ENCODE measurements at regions not wholly inside any gene's neighbourhood (a gene's known extent, or its start where the extent isn't known, plus 50 kb on each side); places are given as distances from the start of the nearest gene placed in this dataset.

DNA sequence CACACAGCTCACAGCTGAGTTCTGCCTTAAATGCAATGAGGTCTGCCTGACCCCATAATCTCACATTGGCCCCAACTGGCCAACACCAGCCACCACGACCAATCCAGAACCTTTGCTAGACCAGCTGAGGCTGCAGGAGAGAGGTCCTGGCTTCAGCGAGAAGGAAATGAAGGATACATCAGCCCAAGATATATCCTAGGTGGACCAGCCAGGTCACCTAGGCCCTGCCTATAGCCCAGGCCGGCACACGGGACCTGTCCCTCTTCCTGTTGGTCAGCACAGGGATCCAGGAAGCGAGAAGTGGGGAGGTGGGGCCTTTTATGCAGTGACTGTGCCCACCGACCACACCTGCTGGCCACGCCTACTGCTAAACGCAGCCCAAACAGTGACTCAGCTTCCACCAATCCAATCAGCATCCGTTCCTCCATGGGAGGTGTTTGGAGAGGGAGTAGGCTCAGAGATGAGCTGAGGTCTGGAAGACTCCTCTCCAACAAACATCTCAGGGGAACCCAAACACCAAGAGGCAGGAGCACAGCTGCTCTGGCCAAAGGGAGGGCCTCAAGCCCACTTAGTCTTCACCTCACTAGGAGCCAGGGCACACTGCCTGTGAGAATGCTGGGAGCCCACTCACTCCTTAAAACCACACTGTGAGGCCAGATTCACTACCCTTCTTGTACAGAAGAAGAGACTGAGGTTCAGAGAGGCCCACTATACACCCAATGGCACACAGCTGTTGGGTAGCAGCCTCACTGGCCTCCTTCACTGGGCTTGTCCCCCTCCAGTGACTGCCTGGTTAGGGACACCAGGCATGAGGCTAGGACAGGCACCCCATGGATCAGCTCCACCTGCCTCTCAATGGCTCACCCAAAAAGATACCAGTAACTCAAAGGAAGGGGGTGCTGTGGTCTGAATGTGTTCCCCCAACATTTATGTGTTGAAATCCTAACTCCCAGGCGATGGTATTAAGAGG lies 51.3 kb upstream of the PPP2R5C start:
- Histone ChIP-seq H3K4me3 (no peak overlapping the region), H3K27me3 (no peaks in the 10 kb centered on the region), H3K27ac (no peak overlapping the region), H3K9me3 (no peaks in the 10 kb centered on the region), H3K36me3 (no peaks in the 10 kb centered on the region), H3K4me1 (peaks cover 27% of the 10 kb centered on the region)
- TF ChIP-seq POLR2A (IDR thresholded peaks at IDR 0.05) (no peak), EP300 (IDR thresholded peaks at IDR 0.05) (no peak), POLR2AphosphoS5 (IDR thresholded peaks at IDR 0.05) (no peak)
- TF ChIP-seq, protein P1, sequence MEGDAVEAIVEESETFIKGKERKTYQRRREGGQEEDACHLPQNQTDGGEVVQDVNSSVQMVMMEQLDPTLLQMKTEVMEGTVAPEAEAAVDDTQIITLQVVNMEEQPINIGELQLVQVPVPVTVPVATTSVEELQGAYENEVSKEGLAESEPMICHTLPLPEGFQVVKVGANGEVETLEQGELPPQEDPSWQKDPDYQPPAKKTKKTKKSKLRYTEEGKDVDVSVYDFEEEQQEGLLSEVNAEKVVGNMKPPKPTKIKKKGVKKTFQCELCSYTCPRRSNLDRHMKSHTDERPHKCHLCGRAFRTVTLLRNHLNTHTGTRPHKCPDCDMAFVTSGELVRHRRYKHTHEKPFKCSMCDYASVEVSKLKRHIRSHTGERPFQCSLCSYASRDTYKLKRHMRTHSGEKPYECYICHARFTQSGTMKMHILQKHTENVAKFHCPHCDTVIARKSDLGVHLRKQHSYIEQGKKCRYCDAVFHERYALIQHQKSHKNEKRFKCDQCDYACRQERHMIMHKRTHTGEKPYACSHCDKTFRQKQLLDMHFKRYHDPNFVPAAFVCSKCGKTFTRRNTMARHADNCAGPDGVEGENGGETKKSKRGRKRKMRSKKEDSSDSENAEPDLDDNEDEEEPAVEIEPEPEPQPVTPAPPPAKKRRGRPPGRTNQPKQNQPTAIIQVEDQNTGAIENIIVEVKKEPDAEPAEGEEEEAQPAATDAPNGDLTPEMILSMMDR (IDR thresholded peaks at IDR 0.05), result no peak
- WGBS, result 71% methylated on average over 9 of the region's 10 CpGs
- peak in 1 of 2 donors; percentile 41 for DNase-seq (ENCODE audit: low spot score in 2 of 2)

DNA sequence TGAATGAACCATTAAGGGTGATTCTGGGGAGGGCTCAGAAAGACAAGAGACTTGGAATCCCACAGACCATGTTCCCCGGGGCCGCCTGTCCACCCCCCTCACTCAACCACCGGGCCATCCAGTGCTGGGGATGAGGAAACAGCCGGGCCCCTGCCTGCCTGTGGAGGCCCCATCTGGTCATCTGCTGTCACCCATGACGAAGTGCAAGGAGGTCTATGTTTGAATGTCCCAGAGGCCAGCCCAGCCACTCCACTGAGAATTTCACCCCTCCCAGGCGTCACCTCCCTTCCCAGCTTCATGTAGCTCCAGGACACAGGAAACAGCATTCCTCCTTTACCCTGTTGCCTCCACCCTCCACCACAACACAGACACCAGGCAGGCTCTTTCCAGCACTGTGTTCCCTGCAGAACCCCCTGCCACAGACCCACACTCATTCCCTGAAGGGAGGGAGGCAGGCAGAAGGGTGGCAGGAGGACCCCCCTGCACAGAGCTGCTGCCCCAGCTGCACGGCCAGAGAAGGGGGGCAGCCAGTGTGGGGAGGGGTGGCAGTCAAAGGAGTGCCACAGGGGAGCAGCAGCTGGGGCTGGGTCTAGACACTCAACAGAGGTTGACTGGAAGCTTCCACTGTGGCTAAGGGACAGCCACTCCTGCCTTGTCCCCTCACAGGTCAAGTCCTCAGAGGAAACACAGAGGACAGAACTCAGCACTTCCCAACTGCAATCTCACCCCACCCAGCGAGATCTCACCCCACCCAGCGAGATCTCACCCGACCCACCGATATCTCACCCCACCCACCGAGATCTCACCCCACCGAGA lies 50.3 kb upstream of the PPP2R5C start:
- no peaks in the 10 kb centered on the region for H3K9me3 ChIP-seq
- H3K4me3 ChIP-seq, result no peak overlapping the region
- H3K4me1 ChIP-seq, result peaks cover 18% of the 10 kb centered on the region
- TF ChIP-seq POLR2A (IDR thresholded peaks at IDR 0.05) (no peak), EP300 (IDR thresholded peaks at IDR 0.05) (no peak), POLR2AphosphoS5 (IDR thresholded peaks at IDR 0.05) (no peak)
- TF ChIP-seq, protein P1 (IDR thresholded peaks at IDR 0.05), result no peak
- peak; percentile 33 to 57 for DNase-seq (ENCODE audit: low spot score in 2 of 2)
- H3K27me3 ChIP-seq, result no peaks in the 10 kb centered on the region
- no peaks in the 10 kb centered on the region for H3K36me3 ChIP-seq
- 84% methylated on average over 12 of the region's 13 CpGs for WGBS
- H3K27ac ChIP-seq, result no peak overlapping the region

All from suprapubic skin (tissue), 4 donors.